Activated CD8-positive, alpha-beta T cell treated with anti-CD3 and anti-CD28 coated beads for 36 hours (primary cell): ENCODE measurements at regions not wholly inside any gene's neighbourhood (a gene's known extent, or its start where the extent isn't known, plus 50 kb on each side); places are given as distances from the start of the nearest gene placed in this dataset.

Experiments
- ATAC-seq: fragments of 200-7000 bp; cut with Tn5 transposase; one replicate; pipeline ENCODE4 v1.10.0; 2021; ENCODE audit warnings: mild to moderate bottlenecking, moderate library complexity
- CTCF ChIA-PET: fragments of 350-600 bp; sonication (Branson Sonifier 250); formaldehyde crosslinking; loops from one replicate; lab custom pipeline; 2021; ENCODE audit warnings: antibody characterized with exemption; lab: Charles Lee
- POLR2A ChIA-PET: fragments of 350-600 bp; sonication (Branson Sonifier 250); formaldehyde crosslinking; loops from one replicate; lab custom pipeline; 2021; ENCODE audit warnings: antibody characterized with exemption; lab: Charles Lee
- DNase-seq: peaks from one replicate; pipeline ENCODE4 v3.0.0-alpha.2; 2020
- H3K27ac Mint-ChIP-seq: one replicate; pipeline ENCODE4 v1.8.0; 2021; ENCODE audit warnings: mild to moderate bottlenecking, mixed read lengths
- H3K27me3 Mint-ChIP-seq: one replicate; pipeline ENCODE4 v1.8.0; 2021; ENCODE audit warnings: mixed read lengths
- H3K36me3 Mint-ChIP-seq: one replicate; pipeline ENCODE4 v1.8.0; 2021; ENCODE audit warnings: low read depth, mixed read lengths
- H3K4me1 Mint-ChIP-seq: one replicate; pipeline ENCODE4 v1.8.0; 2021; ENCODE audit warnings: low read depth, mixed read lengths
- H3K4me3 Mint-ChIP-seq: one replicate; pipeline ENCODE4 v1.8.0; 2021; ENCODE audit warnings: mild to moderate bottlenecking, moderate library complexity, mixed read lengths
- H3K9me3 Mint-ChIP-seq: one replicate; pipeline ENCODE4 v1.8.0; 2021; ENCODE audit warnings: mixed read lengths
- CTCF ChIP-seq: fragments of 200-600 bp; IDR thresholded peaks from one replicate; pipeline ENCODE4 v1.8.0; 2022; ENCODE audit warnings: antibody characterized with exemption, mild to moderate bottlenecking
- intact Hi-C: fragments of 100-400 bp; cut with micrococcal nuclease; formaldehyde crosslinking; loops from one replicate; pipeline ENCODE4 v1.10.0; 2022

DNA sequence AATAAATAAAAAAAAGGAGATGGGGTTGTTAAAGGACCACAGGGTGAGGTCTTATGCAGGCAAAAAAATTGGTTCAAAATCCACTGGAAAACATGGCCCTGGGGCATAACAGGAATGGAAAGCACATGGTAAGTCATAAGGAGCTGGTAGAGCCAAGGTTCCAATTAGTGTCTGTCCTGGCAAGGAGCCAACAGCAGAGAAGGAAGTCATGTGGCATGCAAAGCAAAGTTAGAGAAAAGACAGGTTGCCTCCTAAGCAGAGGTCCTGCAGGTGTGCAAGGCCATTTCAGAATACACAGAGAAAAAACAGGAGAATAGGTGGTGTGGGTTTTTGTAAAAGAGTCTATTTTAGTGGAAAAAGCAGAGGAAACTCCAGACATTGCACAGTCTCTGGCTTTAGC is 1881.7 kb downstream of the ARAP2 start:
- peaks cover 11% of the 10 kb centered on the region for H3K9me3 Mint-ChIP-seq
- no peak for ATAC-seq
- TF ChIP-seq CTCF, result no peak
- DNase-seq, result no peak
- no peaks in the 10 kb centered on the region for H3K36me3 Mint-ChIP-seq
- intact Hi-C loops, result no loop called here
- POLR2A ChIA-PET, result no interaction called here
- no peaks in the 10 kb centered on the region for H3K27me3 Mint-ChIP-seq
- no peaks in the 10 kb centered on the region for H3K4me1 Mint-ChIP-seq
- no peak overlapping the region for H3K4me3 Mint-ChIP-seq
- no peak overlapping the region for H3K27ac Mint-ChIP-seq
- CTCF ChIA-PET, result no interaction called here

GRCh38 chr4:34363842-34364241 is 1880.5 kb downstream of the ARAP2 start:
- H3K36me3 Mint-ChIP-seq, result no peaks in the 10 kb centered on the region
- intact Hi-C loops, result no loop called here
- no peak for TF ChIP-seq CTCF
- no peaks in the 10 kb centered on the region for H3K27me3 Mint-ChIP-seq
- CTCF ChIA-PET, result no interaction called here
- ATAC-seq (no peak), DNase-seq (no peak)
- POLR2A ChIA-PET, result no interaction called here
- H3K27ac Mint-ChIP-seq, result no peak overlapping the region
- no peak overlapping the region for H3K4me3 Mint-ChIP-seq
- peaks cover 9% of the 10 kb centered on the region for H3K9me3 Mint-ChIP-seq
- H3K4me1 Mint-ChIP-seq, result no peaks in the 10 kb centered on the region

GRCh38 chr4:34365946-34366345 is 1878.4 kb downstream of the ARAP2 start:
- Mint-ChIP-seq H3K4me3 (no peak overlapping the region), H3K9me3 (peaks cover 9% of the 10 kb centered on the region), H3K4me1 (no peaks in the 10 kb centered on the region), H3K27ac (no peak overlapping the region), H3K27me3 (no peaks in the 10 kb centered on the region), H3K36me3 (no peaks in the 10 kb centered on the region)
- CTCF ChIA-PET, result no interaction called here
- TF ChIP-seq CTCF, result no peak
- intact Hi-C loops, result no loop called here
- DNase-seq (no peak), ATAC-seq (no peak)
- POLR2A ChIA-PET, result no interaction called here

DNA sequence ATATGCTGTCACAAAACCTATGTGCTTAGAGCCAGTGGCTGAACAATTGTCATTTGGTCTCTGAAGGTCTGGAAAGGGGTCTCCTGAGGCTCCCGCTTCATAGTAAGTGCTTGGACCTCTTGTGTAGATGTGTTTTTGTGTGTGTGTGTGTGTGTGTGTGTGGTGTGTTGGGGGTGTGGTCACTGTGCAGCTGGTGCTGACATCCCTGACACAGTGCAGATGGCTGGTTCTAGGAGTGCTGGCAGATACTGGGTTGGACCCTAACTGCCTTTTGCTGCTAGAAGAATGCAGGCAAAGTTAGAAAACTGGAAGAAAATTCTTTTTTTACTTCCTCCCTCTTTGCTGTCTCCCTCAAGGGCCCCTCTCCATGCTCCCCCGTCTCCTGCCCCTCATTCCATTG is 1872.6 kb downstream of the ARAP2 start:
- no peak overlapping the region for H3K27ac Mint-ChIP-seq
- TF ChIP-seq CTCF, result no peak
- DNase-seq, result no peak
- no peaks in the 10 kb centered on the region for H3K4me1 Mint-ChIP-seq
- CTCF ChIA-PET, result no interaction called here
- H3K4me3 Mint-ChIP-seq, result no peak overlapping the region
- no peaks in the 10 kb centered on the region for H3K27me3 Mint-ChIP-seq
- peaks cover 2% of the 10 kb centered on the region for H3K9me3 Mint-ChIP-seq
- POLR2A ChIA-PET, result no interaction called here
- no peaks in the 10 kb centered on the region for H3K36me3 Mint-ChIP-seq
- ATAC-seq, result no peak
- intact Hi-C loops, result no loop called here

DNA sequence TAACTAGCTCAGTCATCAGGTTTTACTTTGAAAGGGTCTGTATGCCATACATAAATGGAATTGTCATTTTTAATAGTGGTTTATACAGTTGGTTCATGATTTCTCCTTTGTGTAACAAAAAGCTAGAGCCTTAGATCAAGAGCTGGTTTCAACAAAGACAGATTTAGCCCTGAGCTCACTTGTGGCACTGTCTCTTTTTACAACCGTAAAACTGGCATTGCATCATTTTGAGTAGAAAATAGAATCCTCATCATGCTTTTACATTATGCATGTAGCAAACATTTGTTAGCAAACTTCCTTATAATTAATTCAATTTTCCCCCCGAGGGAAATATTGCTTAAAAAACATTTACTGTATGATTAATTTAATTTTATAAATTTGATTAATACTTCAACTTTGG is 1871.5 kb downstream of the ARAP2 start:
- Mint-ChIP-seq H3K36me3 (no peaks in the 10 kb centered on the region), H3K27ac (no peak overlapping the region), H3K27me3 (no peaks in the 10 kb centered on the region), H3K4me3 (no peak overlapping the region), H3K9me3 (peaks cover 2% of the 10 kb centered on the region), H3K4me1 (no peaks in the 10 kb centered on the region)
- intact Hi-C loops, result no loop called here
- ChIA-PET CTCF (no interaction called here), POLR2A (no interaction called here)
- TF ChIP-seq CTCF, result no peak
- DNase-seq (no peak), ATAC-seq (no peak)
